HG03139 (cell line): ENCODE measurements at regions not wholly inside any gene's neighbourhood (a gene's known extent, or its start where the extent isn't known, plus 50 kb on each side); places are given as distances from the start of the nearest gene placed in this dataset.
"Not testable (repeated sequence)": the region's sequence is repeated elsewhere in the genome, so short reads cannot be mapped to it uniquely, and the experiment has no call there.

ENCODE experiments used
- ATAC-seq: cut with Tn5 transposase; IDR thresholded peaks from one replicate; pipeline ENCODE4 v1.9.1; 2021; ENCODE audit not compliant: unreplicated experiment

DNA sequence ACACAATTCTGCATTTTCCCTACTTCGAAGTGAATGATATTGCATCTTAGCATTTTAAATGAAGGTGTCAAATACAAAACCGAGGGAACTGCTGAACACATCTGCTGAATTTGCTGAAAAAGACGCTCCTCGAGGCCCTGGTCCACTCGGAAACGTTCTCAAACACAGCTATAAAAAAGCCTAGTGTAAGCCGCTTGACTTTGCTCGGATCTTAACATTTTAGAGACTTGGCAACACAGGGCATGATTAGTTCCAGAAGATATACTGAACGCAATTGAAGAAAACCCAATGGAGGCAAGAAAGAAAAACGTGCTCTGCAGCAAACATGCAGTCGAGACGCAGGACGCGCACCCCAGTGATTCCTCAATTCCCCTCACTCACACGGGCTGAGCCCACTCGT is 506.4 kb upstream of the AMELY start:
- ATAC-seq = no peak

DNA sequence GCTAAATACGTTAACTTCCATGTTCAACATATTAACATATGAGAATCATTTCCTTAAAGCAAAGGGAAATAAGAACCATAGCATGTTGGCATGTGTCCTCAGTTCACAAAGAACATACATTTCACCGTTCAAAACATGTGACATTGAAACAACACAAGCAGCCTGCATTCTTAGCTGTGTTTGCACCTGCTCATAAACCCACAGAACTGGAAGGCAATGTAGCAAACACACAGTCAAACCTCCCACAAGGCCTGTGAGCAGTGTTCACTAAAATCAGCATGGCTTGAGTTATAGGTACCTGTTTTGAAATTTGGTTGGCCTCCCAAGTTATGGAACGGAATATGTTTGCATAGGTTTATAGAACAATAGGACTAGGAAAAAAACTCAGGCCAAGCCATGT is 504.9 kb upstream of the AMELY start:
- ATAC-seq = no peak

DNA sequence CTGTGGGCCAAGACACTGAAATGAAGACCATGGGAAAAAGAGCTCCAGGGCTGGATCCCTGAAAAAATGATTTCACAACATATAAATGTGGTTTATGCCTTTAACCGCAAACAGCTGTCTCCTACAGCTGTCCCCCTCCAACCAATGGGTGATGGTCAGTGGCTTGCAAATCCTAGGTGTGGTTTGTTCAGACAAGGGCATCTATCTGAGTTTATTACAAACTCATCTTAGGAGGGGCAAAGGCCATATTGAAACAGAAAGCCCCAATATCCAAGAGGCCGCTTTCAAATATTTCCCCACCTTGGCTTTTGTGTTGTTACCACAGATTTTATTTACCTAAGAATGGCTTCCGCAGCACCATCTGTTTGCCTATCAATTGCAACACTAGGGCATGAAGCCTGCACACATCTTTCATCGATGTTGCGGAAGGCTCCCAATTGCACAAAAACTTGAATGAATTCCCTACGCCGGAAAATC is 503.6 kb upstream of the AMELY start:
- no peak for ATAC-seq

DNA sequence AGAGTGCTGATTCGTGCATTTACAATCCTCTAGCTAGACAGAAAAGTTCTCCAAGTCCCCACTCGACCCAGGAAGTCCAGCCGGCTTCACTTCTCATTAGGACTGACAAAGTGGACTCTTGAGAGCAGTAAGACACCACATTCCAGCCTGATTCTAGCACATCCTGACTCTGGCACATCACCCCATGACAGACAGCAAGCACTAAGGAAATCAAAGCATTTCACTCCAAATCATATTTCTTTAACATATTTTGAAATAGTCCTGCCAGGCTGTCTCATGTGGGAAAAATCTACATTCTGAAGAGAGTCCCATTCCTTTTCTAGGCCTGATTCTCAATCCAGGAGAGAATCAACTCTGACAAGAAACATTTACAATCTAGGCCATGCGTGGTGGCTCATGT is 478.5 kb upstream of the AMELY start:
- ATAC-seq = no peak

DNA sequence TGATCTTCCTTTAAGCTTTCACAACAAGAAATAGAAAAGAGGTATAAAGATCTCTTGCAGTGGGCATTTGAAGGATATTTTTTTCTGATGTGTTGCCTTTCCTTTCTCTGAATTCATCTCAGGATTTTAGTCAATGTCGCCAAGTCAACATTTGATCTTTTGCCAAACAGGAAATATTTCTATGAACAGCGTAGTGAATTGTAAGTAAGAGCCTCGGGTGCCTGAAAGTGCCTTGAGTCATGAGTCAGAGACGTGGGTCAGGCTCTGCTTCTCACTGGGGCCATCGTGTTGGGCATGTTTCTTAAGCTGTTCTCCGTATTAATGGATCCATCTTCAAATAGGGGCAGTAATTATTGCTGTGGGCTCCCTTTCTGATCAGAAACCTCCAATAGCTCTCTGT is 471.4 kb upstream of the AMELY start:
- ATAC-seq = no peak

DNA sequence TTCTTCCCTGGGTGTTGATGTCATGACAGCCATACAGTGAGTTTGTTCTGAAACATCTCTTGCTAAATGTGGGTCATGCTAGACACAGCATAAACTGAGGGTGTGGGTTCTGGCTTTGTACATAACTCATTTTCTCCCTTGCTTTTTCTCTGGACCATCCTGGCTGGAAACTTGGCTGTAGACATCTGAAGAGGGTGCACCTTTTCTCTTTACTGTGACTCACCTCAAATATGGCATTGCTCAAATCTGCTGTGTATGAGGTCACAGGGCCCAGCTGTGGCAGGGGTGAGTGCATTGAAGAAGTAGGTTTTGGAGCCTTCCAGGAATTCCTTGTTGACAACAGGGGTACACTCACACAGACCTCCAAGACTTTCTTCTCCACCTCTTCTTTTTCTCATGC is 465.5 kb upstream of the AMELY start:
- no peak for ATAC-seq

DNA sequence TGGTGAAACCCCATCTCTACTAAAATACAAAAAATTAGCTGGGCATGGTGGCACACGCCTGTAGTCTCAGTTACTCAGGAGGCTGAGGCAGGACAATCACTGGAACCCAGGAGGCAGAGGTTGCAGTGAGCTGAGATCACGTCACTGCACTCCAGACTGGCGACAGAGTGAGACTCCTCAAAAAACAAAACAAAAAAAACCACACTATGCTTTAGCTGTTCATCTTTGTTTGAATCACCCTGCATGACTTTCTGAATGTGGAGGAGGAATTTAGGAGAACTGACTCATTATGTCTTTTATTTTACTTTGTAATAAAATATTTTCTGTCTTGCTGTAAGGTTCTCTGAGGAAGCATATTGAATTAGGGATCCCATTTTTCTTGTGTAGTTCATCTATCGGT is 462.9 kb upstream of the AMELY start:
- ATAC-seq = not testable (repeated sequence)

DNA sequence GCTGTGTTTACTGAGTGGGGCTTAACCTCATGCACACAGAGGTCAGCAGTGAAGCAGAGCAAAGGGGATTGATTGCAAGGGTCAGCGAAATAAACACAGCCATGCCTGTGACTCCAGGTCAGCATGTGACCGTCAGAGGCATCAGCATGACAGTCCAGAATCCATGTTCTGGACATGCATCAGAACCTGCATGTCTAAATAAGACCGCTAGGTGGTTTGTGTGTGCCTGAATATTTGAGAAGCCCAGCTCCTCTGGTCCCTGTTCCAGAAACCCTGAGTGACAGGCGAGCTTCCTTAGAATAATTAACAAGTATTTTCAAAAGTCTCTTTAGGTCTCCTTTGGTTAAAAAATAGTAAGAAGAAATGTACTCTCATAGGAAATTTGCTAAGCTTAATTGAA is 460.4 kb upstream of the AMELY start:
- not testable (repeated sequence) for ATAC-seq

DNA sequence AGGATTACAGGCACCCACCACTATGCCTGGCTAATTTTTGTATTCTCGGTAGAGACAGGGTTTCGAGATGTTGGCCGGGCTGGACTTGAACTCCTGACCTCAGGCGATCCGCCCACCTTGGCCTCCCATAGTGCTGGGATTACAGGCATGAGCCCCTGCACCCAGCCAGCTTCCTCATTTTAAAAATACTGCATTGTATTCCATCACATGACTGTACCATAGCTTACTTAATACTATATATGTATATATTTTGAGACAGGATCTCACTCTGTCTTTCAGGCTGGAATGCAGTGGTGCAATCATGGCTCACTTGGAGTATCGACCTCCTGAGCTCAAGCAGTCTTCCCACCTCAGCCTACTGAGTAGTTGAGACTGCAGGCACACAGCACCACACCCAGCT is 459.5 kb upstream of the AMELY start:
- ATAC-seq = not testable (repeated sequence)

DNA sequence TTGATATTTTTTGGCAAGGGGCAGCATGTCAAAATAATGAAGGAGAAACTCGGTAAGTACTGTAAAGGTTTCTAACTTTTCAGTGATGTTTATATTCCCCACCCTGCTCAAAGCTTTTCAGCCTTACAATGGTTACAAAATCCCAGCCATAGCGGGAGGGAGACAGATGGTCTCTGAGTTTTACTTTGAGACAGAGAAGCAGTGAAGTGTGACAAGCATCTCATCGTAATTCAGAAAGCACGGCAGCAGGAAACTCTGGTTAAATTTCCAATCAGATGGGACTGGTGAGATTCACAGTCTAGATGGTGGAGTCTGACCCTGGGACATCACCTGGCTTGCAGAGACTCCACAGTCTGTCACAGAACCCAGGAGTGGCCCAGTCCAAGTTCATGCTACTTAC is 448.0 kb upstream of the AMELY start:
- no peak for ATAC-seq

DNA sequence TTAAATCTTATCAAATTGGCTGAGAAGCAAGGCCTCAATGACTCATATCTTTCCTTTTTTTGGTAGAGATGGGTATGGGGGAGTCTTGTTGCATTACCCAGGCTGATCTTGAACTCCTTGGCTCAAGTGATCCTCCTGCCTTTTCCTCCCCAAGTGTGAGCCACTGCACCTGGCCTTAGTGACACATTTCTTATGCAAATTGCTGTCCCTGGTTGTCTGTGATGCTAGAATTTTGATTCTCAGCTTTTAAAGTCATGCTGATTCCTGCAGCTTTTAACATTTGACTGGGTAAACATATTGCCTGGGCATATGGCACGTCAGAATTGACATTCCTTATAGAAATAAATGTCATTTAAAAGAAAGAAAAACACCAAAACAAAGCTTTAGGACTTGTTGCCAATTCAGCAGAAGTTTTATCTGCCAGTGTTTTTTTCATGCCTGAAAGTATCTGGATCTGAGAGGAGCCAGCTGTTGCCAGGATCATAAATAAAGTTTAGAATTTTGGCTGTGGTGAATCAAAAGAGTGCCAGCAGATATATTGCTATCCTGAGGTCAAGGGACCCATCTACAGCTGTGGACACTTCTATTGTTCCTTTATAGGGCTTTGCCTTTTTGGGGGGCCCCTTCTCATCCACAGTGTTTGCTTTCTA is 446.7 kb upstream of the AMELY start:
- no peak for ATAC-seq

DNA sequence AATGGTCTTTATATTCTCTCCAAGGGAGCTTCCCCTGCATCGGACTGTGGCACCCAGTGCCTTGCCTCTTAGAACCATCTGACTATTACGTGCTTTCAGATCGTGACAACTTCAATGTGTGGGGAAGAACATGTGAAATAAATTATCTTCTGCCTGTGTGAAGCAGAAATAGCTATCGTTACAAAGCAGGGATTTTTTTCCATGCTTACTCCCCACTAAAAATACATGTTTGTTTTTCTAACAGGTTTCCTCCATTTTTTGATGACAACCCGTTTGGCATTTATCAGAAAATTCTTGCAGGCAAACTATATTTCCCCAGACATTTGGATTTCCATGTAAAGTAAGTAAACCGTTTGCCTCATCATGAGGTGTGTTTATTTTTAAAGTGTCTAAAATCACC is 444.3 kb upstream of the AMELY start:
- not testable (repeated sequence) for ATAC-seq

DNA sequence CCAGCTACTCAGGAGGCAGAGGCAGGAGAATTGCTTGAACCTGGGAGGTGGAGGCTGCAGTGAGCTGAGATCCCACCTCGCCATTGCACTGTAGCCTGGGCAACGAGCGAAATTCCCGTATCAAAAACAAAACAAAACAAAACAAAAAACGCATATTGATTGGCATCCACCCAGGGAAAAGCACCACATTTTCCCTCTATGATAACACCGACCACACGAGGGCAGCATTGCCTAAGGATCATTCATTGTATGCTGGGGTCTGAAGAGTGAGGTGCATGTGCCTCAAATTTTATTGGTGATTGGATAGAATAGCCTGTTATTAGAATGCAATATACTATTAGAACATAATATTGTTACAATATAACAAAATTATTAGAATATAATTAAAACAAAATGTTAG is 433.1 kb upstream of the AMELY start:
- no peak for ATAC-seq

DNA sequence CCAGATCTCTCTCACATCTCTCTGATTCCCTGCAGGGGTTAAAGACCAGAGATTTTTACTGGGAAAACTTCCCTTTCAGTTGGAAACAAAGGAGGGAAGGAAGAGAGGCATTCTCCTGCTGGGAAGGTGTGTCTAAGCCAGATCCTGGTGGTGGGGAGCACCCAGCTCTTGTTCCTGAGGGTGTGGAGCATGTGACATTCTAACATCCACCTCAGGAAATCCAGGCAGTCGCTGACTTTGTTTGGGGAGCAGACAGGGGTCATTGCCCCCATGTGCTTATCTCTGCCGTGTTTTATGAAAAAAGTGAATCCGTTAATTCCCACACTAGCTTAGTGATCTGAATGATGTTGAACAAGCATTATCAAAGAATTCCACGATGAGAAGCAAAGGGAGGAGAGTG is 431.7 kb upstream of the AMELY start:
- no peak for ATAC-seq

DNA sequence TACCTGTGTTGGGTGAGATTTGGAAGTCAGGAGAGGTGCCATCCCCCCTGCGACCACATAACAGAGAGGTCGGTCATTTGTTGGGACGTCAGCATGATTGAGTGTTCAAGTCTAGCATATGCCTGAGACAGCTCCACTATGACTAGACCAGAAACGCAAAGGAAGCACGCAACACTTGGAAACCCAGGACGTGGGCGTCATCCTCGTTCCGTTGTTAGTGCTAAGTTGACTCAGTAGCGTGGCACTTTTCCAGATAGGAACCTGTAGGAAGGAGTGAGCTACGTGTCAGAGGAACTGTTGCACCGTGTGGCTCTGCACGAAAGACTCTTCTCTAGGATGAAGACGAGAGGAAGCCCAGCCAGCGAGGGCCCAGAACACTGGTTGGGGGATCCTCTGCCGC is 431.2 kb upstream of the AMELY start:
- ATAC-seq = not testable (repeated sequence)

DNA sequence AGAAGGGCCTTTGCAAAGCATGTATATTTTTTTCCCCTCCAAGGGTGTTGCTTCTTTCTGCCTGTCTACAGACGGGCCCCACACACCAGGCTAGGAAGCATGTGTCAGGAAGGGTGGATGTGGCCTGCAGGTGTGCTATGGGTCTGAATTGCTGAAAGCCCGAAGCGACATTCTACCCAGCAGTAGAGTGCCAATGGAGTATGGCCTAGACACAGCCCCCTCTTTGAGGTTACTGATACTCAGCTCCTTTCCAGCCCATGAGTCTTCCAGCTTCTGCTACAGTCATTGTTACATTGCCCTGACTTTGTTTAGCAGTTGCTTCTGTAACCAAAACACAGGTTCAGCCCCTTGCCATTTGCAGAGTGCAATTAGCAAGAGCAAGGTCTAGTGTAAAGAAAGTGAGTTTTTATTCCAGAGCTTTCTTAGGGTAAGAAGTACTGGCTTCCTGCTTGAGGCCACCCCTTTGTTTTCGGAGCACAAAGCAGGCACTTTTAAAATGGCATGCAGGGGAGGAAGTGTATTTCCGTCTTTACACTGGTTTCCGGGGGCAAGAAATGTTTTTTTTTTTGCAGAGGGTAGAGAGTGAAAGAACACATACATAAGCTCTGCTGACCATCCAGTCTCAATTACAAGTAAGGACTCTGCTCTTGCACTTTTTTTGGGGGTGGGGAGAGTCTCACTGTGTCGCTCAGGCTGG is 428.0 kb upstream of the AMELY start:
- ATAC-seq = no peak

DNA sequence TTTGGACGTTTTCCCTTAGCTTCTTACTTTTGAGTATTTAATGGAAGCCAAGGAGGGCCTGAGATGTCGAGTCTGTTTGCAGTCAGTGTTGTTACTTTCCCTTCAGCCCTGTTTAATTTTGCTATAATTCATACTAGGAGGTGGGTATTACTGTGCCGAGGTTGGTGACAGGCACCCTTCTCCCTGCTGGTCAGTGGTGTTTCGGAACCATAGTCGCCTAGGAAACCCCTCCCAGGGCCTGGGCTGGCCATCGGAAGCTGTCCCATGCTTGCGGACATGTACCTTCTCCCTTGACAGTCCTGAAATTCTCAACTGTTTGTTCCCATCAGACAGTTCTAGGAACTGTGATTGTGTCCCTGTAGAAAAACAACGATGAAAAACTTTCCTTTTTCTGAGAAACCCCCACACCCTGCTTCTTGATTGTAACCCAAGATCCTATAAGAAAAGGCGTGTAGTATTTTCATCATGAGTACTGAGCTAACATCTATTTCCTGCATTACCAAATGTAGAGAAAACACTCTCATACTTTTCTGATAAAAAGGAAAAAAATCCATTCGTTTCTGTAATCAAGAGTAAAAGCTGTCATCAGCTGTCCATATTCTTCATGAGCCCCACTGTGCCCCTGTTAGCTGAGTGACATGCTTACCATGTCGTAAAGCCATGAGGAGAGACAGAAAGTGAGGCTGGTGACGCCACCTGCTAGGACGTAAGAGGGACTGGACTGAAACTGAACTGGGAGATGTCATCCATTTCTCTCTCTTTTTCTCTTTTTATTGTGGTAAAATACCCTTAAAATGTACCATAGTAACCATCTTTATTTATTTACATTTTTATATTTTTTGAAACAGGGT is 424.7 kb upstream of the AMELY start:
- ATAC-seq = no peak

DNA sequence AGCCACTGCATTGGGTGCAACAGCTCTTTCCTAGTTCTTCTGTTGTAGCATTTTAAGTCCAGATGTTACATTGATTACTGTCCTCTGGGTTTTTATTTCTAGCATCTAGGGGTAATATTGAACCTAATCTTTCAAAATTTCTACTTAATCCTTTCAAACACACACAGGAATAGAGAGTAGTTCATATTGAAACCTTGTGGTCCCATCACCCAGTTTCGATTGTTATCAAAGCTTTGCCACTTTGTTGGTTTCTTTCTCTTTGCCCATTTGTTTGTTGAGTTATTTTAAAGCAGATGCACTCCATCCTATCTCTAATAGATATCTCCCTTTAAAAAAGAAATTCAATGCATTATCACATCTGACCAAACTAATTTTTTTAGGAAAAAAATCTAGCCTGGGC is 422.9 kb upstream of the AMELY start:
- ATAC-seq = no peak

DNA sequence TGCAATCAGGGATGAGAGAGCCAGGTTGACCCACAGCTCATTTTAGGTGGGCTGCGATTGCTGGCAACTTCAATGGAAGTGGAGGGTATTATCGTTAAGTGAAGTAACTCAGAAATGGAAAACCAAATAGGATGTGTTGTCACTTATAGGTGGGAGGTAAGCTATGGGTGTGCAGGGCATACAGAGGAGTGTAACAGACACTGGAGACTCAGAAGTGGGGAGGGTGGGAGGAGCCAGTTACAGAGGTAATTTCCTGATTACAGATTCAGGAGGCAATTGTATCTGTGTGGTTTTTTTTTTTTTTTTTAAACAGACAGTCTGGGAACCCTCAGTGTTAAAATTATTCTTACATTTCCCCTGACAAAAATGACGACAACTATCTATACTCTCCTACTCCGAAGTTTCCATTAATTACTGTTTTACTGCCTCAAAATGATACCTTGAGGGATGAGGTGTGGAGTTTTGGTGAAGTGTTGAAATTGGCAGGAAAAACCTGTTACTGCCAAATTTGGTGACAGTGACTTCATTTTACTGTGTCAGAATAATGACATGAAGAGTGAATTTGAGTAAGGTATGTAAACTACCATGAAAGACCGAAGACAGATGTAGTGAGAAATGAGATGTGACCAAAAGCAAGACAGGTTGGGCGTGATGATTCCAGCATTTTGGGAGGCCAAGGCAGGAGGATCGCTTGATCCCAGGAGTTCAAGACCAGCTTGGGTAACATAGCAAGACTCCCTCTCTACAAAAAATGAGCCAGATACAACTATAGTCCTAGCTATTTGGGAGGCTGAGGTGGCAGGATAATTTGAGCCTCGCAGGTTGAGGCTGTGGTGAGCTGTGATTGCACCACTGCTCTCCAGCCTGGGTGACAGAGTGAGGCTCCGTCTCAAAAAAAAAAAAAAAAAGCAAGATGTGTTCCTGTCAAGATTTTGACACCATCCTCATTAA is 415.0 kb upstream of the AMELY start:
- no peak for ATAC-seq

DNA sequence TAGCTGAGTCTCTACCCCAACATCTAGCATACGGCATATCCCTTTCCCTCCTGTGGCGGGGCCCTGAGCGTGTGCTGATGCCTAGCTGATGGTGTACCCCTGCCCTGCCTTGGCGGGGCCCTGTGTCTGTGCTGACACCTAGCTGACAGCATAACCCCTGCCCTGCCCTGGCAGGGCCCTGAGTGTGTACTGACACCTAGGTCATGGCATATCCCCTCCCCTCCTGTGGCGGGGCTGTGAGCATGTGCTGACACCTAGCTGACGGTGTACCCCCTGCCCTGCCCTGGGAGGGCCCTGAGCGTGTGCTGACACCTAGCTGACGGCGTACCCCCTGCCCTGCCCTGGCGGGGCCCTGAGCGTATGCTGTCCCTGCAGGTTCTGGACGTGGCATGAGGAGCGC is 414.0 kb upstream of the AMELY start:
- no peak for ATAC-seq

DNA sequence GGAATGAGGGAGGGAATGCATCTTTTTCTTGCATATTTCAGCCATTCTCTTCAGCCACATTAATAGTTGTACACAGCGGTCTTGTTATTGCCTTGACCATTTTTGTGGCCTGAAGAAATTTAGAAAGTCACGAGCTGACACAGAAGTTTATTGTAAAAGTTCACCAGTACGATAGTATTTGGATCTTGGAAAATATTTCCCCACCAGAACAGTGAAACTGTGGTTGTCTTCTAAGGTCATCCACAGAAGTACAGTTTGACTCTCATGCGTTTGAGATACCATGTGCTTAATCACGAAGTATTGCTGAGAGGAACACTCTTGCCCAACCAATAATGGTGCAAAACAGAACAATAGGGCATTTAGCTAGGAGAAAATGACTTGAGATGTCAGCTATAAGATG is 409.2 kb upstream of the AMELY start:
- no peak for ATAC-seq
